SK-N-MC (cell line): ENCODE measurements at regions not wholly inside any gene's neighbourhood (a gene's known extent, or its start where the extent isn't known, plus 50 kb on each side); places are given as distances from the start of the nearest gene placed in this dataset.

Experiments used
- EZH2 ChIP-seq: fragments of 200-600 bp; sonication (generic); IDR thresholded peaks from one replicate; pipeline ENCODE4 v1.6.1; 2017; ENCODE audit warnings: antibody characterized with exemption
- POLR2AphosphoS5 ChIP-seq: IDR thresholded peaks from 2 replicates; pipeline ENCODE4 v1.6.1; 2012; ENCODE audit warnings: mild to moderate bottlenecking, low read depth, low read length, borderline replicate concordance

GRCh38 chr6:56799989-56800388 is 154.9 kb upstream of the BEND6 start:
- no peak for TF ChIP-seq EZH2
- TF ChIP-seq POLR2AphosphoS5, result no peak
